ENCODE measurements at regions not wholly inside any gene's neighbourhood (a gene's known extent, or its start where the extent isn't known, plus 50 kb on each side); places are given as distances from the start of the nearest gene placed in this dataset.

DNA sequence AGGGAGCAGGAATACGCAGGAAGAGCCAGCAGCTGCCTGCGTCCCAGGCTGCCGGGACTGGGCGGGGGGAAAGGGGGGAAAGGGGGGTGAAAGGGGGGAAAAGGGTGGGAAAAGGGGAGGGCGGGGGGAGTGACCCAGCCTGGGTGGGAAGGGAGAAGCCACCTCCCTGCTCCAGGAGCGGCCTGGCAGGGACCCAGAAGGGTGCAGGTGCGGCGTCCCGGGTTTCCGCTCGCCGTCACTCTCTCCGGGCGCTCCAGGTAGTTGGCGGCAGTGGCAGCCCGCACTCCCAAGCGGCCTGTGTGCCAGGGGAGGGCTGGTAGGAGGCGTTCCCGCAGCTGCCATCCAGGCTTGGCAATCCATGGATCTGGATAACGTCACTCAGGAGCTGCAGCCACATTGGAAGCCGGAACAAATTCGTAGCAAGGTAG lies 141.0 kb upstream of the NGF start (continued):
- TF ChIP-seq USF2 (IDR thresholded peaks at IDR 0.05; ENCODE audit: low read depth, low read length) = no peak
- no peak for TF ChIP-seq USF2 (CRISPR knock-in tag; IDR thresholded peaks at IDR 0.05; ENCODE audit: borderline replicate concordance)
- TF ChIP-seq ZNF121 (CRISPR knock-in tag; IDR thresholded peaks at IDR 0.05) = no peak
- TF ChIP-seq FOSL2 (CRISPR knock-in tag; IDR thresholded peaks at IDR 0.05) = no peak
- TF ChIP-seq, protein P1, sequence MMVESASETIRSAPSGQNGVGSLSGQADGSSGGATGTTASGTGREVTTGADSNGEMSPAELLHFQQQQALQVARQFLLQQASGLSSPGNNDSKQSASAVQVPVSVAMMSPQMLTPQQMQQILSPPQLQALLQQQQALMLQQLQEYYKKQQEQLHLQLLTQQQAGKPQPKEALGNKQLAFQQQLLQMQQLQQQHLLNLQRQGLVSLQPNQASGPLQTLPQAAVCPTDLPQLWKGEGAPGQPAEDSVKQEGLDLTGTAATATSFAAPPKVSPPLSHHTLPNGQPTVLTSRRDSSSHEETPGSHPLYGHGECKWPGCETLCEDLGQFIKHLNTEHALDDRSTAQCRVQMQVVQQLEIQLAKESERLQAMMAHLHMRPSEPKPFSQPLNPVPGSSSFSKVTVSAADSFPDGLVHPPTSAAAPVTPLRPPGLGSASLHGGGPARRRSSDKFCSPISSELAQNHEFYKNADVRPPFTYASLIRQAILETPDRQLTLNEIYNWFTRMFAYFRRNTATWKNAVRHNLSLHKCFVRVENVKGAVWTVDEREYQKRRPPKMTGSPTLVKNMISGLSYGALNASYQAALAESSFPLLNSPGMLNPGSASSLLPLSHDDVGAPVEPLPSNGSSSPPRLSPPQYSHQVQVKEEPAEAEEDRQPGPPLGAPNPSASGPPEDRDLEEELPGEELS (CRISPR knock-in tag; IDR thresholded peaks at IDR 0.05) = no peak
- TF ChIP-seq ZNF781 (CRISPR knock-in tag; IDR thresholded peaks at IDR 0.05; ENCODE audit: borderline replicate concordance, not compliant biosample characterization) = no peak
- TF ChIP-seq ZNF770 (CRISPR knock-in tag; IDR thresholded peaks at IDR 0.05) = no peak

DNA sequence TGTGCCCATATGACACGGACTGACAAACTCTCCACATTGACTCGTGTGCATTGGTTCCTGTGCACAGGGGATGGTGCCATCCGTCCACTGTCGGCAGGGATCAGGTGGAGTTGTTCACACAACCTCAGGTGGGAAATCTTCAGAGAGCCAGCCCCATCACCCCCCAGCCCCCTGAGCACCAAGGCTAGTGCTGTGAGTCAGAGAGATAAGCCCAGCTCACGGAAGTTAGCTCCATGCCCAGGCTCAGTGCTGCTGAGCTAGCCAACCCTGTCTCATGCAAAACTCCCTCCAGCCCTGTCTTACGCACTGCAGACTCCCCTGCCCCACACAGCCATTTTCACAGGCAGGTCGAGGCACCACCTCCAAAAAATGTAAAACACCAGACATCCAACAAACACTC lies 139.0 kb upstream of the NGF start:
- H3K36me3 ChIP-seq (replicated peaks in 1 of 2; ENCODE audit: control insufficient read depth in 1 of 2, insufficient read depth in 2 of 2, low read length in 2 of 2) = no peaks in the 10 kb centered on the region
- in situ Hi-C loops (cut with HindIII; ENCODE audit: extremely low pct_ligation_motif_present, low pct_unique_long_range_greater_than_20kb) (no loop called here), intact Hi-C loops (cut with micrococcal nuclease; ENCODE audit: unreplicated experiment) (no loop called here)
- BruUV-seq (replicated peaks) = no TSS peak
- H3K4me2 ChIP-seq (ENCODE audit: low read depth, low read length) = no peak overlapping the region
- H2AFZ ChIP-seq (ENCODE audit: low read length) = no peak overlapping the region
- H3K27ac ChIP-seq (ENCODE audit: extremely low read length, insufficient read depth, low read length) = no peak overlapping the region
- WGBS (ENCODE audit: low lambda C conversion rate) = 55% methylated on average over 5 of the region's 7 CpGs
- H4K20me1 ChIP-seq (ENCODE audit: insufficient read depth, low read length) = no peaks in the 10 kb centered on the region
- H3K4me1 ChIP-seq (ENCODE audit: insufficient read depth, low read length) = no peaks in the 10 kb centered on the region
- ChIA-PET CTCF (ENCODE audit: low intra/inter-chr PET ratio, low total read pairs) (no interaction called here), POLR2A (no interaction called here)
- H3K9me3 ChIP-seq (ENCODE audit: low read length) = no peaks in the 10 kb centered on the region
- no peak for DNase-seq (ENCODE audit: low spot score)
- no peak for FAIRE-seq
- no peaks in the 10 kb centered on the region for H3K27me3 ChIP-seq (ENCODE audit: control insufficient read depth in 1 of 2, insufficient read depth in 2 of 2, low read length in 2 of 2)
- no peak for ATAC-seq
- H3K4me3 ChIP-seq (replicated peaks in 1 of 3; ENCODE audit: insufficient read depth in 1 of 3, low read depth in 2 of 3, low read length in 3 of 3) = no peak overlapping the region
- no peak overlapping the region for H3K9ac ChIP-seq (ENCODE audit: insufficient read depth, low read depth, low read length)
- no peaks in the 10 kb centered on the region for H3K79me2 ChIP-seq (ENCODE audit: insufficient read depth, low read length)
- TF ChIP-seq, protein P2, sequence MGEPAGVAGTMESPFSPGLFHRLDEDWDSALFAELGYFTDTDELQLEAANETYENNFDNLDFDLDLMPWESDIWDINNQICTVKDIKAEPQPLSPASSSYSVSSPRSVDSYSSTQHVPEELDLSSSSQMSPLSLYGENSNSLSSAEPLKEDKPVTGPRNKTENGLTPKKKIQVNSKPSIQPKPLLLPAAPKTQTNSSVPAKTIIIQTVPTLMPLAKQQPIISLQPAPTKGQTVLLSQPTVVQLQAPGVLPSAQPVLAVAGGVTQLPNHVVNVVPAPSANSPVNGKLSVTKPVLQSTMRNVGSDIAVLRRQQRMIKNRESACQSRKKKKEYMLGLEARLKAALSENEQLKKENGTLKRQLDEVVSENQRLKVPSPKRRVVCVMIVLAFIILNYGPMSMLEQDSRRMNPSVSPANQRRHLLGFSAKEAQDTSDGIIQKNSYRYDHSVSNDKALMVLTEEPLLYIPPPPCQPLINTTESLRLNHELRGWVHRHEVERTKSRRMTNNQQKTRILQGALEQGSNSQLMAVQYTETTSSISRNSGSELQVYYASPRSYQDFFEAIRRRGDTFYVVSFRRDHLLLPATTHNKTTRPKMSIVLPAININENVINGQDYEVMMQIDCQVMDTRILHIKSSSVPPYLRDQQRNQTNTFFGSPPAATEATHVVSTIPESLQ (CRISPR knock-in tag; conservative IDR thresholded peaks at IDR 0.05) = no peak
- TF ChIP-seq RXRA (CRISPR knock-in tag; IDR thresholded peaks at IDR 0.05) (no peak), MAFK (conservative IDR thresholded peaks at IDR 0.05 in 1 of 2, IDR thresholded peaks at IDR 0.05 in 1 of 2; ENCODE audit: low read length in 2 of 2) (no peak), ZBTB4 (CRISPR knock-in tag; IDR thresholded peaks at IDR 0.05; ENCODE audit: borderline replicate concordance) (no peak), NFE2L1 (CRISPR knock-in tag; IDR thresholded peaks at IDR 0.05; ENCODE audit: borderline replicate concordance) (no peak)

All from HepG2 (cell line).